ENCODE measurements at regions not wholly inside any gene's neighbourhood (a gene's known extent, or its start where the extent isn't known, plus 50 kb on each side); places are given as distances from the start of the nearest gene placed in this dataset.

GRCh38 chr11:105315287-105315686 lies 175.7 kb upstream of the CARD18 start:
- FAIRE-seq = no peak
- TF ChIP-seq TAF1 (IDR thresholded peaks at IDR 0.05; ENCODE audit: low read depth, low read length) = no peak
- TF ChIP-seq SPI1 (IDR thresholded peaks at IDR 0.05; ENCODE audit: low read depth, low read length) = no peak
- TF ChIP-seq PAX5 (IDR thresholded peaks at IDR 0.05; ENCODE audit: insufficient read depth, low read length, severe bottlenecking) = no peak
- TF ChIP-seq POU2F2 (IDR thresholded peaks at IDR 0.05; ENCODE audit: low read depth, low read length) = no peak
- TF ChIP-seq POLR2AphosphoS5 (IDR thresholded peaks at IDR 0.05; ENCODE audit: low read depth, low read length) = no peak
- no peak for TF ChIP-seq POLR2A (IDR thresholded peaks at IDR 0.05; ENCODE audit: low read depth, low read length)
- no peak for DNase-seq (ENCODE audit: insufficient read length, low spot score)

DNA sequence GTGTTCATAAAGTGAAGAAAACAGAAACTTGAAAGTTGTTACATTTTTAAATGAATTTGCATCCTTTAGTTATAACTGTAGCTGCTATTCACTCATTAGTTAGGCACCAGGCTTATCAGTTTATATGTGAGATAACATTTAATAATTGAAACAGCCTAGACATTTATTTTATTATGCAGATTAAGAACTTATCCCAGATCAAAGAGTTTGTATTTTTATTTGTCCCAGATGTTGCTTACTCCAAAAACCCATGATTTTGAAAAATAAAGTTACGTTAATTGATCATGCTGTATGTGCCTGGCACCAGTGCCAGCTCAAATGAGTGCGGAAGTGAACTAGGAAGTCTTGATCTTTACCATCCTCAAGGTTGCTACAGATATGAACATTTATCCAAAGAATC lies 172.7 kb upstream of the CARD18 start:
- FAIRE-seq = no peak

GRCh38 chr11:105298630-105299029 lies 159.1 kb upstream of the CARD18 start:
- FAIRE-seq = no peak
- no peak for TF ChIP-seq SPI1 (IDR thresholded peaks at IDR 0.05; ENCODE audit: low read depth, low read length)
- TF ChIP-seq POLR2A (IDR thresholded peaks at IDR 0.05; ENCODE audit: low read depth, low read length) = no peak
- no peak for TF ChIP-seq TAF1 (IDR thresholded peaks at IDR 0.05; ENCODE audit: low read depth, low read length)
- no peak for TF ChIP-seq POLR2AphosphoS5 (IDR thresholded peaks at IDR 0.05; ENCODE audit: low read depth, low read length)
- TF ChIP-seq POU2F2 (IDR thresholded peaks at IDR 0.05; ENCODE audit: low read depth, low read length) = no peak
- TF ChIP-seq PAX5 (IDR thresholded peaks at IDR 0.05; ENCODE audit: insufficient read depth, low read length, severe bottlenecking) = no peak
- no peak for DNase-seq (ENCODE audit: insufficient read length, low spot score)

More for the DNA sequence above, 172.7 kb upstream of the CARD18 start:
- DNase-seq (ENCODE audit: insufficient read length, low spot score) = no peak
- TF ChIP-seq TAF1 (IDR thresholded peaks at IDR 0.05; ENCODE audit: low read depth, low read length) (no peak), POU2F2 (IDR thresholded peaks at IDR 0.05; ENCODE audit: low read depth, low read length) (no peak), POLR2AphosphoS5 (IDR thresholded peaks at IDR 0.05; ENCODE audit: low read depth, low read length) (no peak), SPI1 (IDR thresholded peaks at IDR 0.05; ENCODE audit: low read depth, low read length) (no peak), POLR2A (IDR thresholded peaks at IDR 0.05; ENCODE audit: low read depth, low read length) (no peak), PAX5 (IDR thresholded peaks at IDR 0.05; ENCODE audit: insufficient read depth, low read length, severe bottlenecking) (no peak)

DNA sequence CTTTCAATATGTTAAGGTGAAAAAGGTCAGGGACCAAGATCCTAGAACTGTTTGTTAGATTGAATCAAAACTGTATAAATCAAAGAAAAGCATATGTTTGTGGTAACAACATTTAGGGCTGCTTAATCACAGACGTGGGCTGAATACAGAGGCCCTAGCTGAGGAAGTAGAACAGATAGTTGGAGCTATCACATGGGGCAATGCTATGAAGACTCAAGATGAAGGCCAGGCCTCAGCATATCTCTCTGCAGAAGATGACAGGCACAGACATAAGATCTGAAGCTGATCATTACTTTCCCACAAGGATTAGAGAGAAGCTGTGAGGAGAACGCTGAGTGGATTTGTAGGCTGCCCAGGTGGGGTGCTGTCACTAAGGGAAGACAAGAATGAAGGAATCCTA lies 158.6 kb upstream of the CARD18 start:
- DNase-seq (ENCODE audit: insufficient read length, low spot score) = no peak
- TF ChIP-seq TAF1 (IDR thresholded peaks at IDR 0.05; ENCODE audit: low read depth, low read length) (no peak), POLR2A (IDR thresholded peaks at IDR 0.05; ENCODE audit: low read depth, low read length) (no peak), SPI1 (IDR thresholded peaks at IDR 0.05; ENCODE audit: low read depth, low read length) (no peak), PAX5 (IDR thresholded peaks at IDR 0.05; ENCODE audit: insufficient read depth, low read length, severe bottlenecking) (no peak), POU2F2 (IDR thresholded peaks at IDR 0.05; ENCODE audit: low read depth, low read length) (no peak), POLR2AphosphoS5 (IDR thresholded peaks at IDR 0.05; ENCODE audit: low read depth, low read length) (no peak)
- FAIRE-seq = no peak

DNA sequence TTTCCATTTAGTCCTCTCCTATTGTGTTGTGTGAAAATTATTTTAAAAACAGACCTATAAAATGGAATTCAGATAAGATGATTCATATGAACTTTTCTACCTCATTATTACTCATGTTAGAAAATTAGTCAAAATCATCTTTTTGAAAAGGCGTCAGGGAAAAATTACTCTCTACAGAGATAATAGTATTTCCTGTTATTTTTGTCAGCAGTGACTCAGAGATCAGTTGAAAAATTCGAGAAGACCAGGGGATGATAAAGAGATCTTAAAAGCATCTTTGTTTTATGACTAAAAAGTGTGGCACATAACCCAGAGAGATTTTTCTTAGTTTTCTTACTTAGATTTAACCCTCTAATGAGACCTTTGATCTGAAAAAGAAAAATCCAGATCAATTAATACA lies 157.9 kb upstream of the CARD18 start:
- no peak for TF ChIP-seq PAX5 (IDR thresholded peaks at IDR 0.05; ENCODE audit: insufficient read depth, low read length, severe bottlenecking)
- TF ChIP-seq SPI1 (IDR thresholded peaks at IDR 0.05; ENCODE audit: low read depth, low read length) = no peak
- TF ChIP-seq TAF1 (IDR thresholded peaks at IDR 0.05; ENCODE audit: low read depth, low read length) = no peak
- TF ChIP-seq POLR2AphosphoS5 (IDR thresholded peaks at IDR 0.05; ENCODE audit: low read depth, low read length) = no peak
- TF ChIP-seq POLR2A (IDR thresholded peaks at IDR 0.05; ENCODE audit: low read depth, low read length) = no peak
- TF ChIP-seq POU2F2 (IDR thresholded peaks at IDR 0.05; ENCODE audit: low read depth, low read length) = no peak
- FAIRE-seq (no peak), DNase-seq (ENCODE audit: insufficient read length, low spot score) (no peak)

DNA sequence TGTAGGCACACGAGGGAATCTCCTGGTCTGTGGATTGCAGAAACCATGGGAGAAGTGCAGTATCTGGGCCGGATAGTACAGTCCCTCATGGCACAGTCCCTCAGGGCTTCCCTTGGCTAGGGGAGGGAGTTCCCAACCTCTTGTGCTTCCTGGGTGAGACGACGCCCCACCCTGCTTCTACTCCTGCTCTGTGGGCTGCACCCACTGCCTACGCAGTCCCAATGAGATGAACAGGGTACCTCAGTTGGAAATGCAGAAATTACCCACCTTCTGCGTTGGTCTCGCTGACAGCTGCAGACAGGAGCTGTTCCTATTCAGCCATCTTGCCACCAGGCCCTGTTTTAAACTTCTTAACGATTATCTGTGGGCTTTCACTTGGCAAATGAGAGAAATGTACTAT lies 157.2 kb upstream of the CARD18 start:
- FAIRE-seq = no peak
- TF ChIP-seq POU2F2 (IDR thresholded peaks at IDR 0.05; ENCODE audit: low read depth, low read length) = no peak
- TF ChIP-seq POLR2A (IDR thresholded peaks at IDR 0.05; ENCODE audit: low read depth, low read length) = no peak
- TF ChIP-seq PAX5 (IDR thresholded peaks at IDR 0.05; ENCODE audit: insufficient read depth, low read length, severe bottlenecking) = no peak
- TF ChIP-seq POLR2AphosphoS5 (IDR thresholded peaks at IDR 0.05; ENCODE audit: low read depth, low read length) = no peak
- TF ChIP-seq TAF1 (IDR thresholded peaks at IDR 0.05; ENCODE audit: low read depth, low read length) = no peak
- no peak for TF ChIP-seq SPI1 (IDR thresholded peaks at IDR 0.05; ENCODE audit: low read depth, low read length)
- no peak for DNase-seq (ENCODE audit: insufficient read length, low spot score)

DNA sequence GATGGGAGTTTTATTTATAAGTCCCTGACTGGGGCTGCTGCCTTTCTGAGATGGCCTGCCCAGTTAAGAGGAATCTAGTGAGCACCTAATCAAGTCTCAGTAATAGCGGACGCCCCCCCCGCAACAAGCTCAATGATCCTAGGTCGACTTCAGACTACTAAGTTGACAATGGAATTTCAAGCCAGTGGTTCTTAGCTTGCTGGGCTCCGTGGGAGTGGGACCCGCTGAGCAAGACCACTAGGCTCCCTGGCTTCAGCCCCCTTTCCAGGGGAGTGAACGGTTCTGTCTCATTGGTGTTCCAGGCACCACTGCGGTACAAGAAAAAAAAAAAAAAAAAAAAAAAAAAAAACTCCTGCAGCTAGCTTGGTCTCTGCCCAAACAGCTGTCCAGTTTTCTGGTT lies 156.8 kb upstream of the CARD18 start:
- DNase-seq (ENCODE audit: insufficient read length, low spot score) = no peak
- TF ChIP-seq SPI1 (IDR thresholded peaks at IDR 0.05; ENCODE audit: low read depth, low read length) (no peak), POU2F2 (IDR thresholded peaks at IDR 0.05; ENCODE audit: low read depth, low read length) (no peak), POLR2AphosphoS5 (IDR thresholded peaks at IDR 0.05; ENCODE audit: low read depth, low read length) (no peak), TAF1 (IDR thresholded peaks at IDR 0.05; ENCODE audit: low read depth, low read length) (no peak)
- FAIRE-seq = no peak

- no peak for DNase-seq (ENCODE audit: insufficient read length, low spot score)
- FAIRE-seq = no peak
- TF ChIP-seq POLR2AphosphoS5 (IDR thresholded peaks at IDR 0.05; ENCODE audit: low read depth, low read length) (no peak), SPI1 (IDR thresholded peaks at IDR 0.05; ENCODE audit: low read depth, low read length) (no peak), POU2F2 (IDR thresholded peaks at IDR 0.05; ENCODE audit: low read depth, low read length) (no peak), POLR2A (IDR thresholded peaks at IDR 0.05; ENCODE audit: low read depth, low read length) (no peak)
Measured at GRCh38 chr11:105282658-105283057, 143.1 kb upstream of the CARD18 start.

- TF ChIP-seq POLR2A (IDR thresholded peaks at IDR 0.05; ENCODE audit: low read depth, low read length) (no peak), SPI1 (IDR thresholded peaks at IDR 0.05; ENCODE audit: low read depth, low read length) (no peak), PAX5 (IDR thresholded peaks at IDR 0.05; ENCODE audit: insufficient read depth, low read length, severe bottlenecking) (no peak), POLR2AphosphoS5 (IDR thresholded peaks at IDR 0.05; ENCODE audit: low read depth, low read length) (no peak), TAF1 (IDR thresholded peaks at IDR 0.05; ENCODE audit: low read depth, low read length) (no peak), POU2F2 (IDR thresholded peaks at IDR 0.05; ENCODE audit: low read depth, low read length) (no peak)
Measured at GRCh38 chr11:105274631-105275030, 135.1 kb upstream of the CARD18 start.

DNA sequence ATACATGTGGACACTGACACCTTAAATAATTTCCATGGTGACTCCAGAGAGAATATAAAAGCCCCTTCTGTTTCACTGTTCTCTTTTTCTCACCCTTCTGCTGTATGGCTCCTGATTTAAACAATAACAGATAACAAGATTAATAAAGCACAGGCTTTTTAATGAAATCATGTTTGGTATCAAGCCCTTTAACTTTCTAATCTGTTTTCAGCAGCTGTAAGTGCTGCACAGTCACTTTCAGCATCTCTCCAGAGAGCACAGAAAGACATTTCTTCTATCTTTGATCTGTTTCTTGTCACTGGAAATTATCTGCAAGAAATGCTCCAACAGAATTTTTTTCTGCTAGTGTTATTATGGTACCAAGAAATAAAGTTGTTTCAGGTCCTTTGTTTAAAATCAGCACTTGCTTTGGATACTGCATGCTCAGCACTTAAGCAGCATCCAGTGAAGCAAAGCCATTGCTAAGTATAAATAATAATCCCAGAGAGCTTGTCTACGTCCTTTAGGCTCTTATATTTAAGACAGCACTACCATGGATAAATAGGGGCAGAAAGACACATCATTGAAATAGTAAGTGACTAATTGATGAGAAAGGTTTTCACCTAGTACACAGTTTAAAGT lies 134.2 kb upstream of the CARD18 start:
- DNase-seq (ENCODE audit: insufficient read length, low spot score) = no peak
- no peak for FAIRE-seq

More at GRCh38 chr11:105274631-105275030, 135.1 kb upstream of the CARD18 start:
- DNase-seq (ENCODE audit: insufficient read length, low spot score) = no peak
- no peak for FAIRE-seq

More for the DNA sequence above, 134.2 kb upstream of the CARD18 start:
- TF ChIP-seq PAX5 (IDR thresholded peaks at IDR 0.05; ENCODE audit: insufficient read depth, low read length, severe bottlenecking) (no peak), POLR2AphosphoS5 (IDR thresholded peaks at IDR 0.05; ENCODE audit: low read depth, low read length) (no peak), POLR2A (IDR thresholded peaks at IDR 0.05; ENCODE audit: low read depth, low read length) (no peak), TAF1 (IDR thresholded peaks at IDR 0.05; ENCODE audit: low read depth, low read length) (no peak), POU2F2 (IDR thresholded peaks at IDR 0.05; ENCODE audit: low read depth, low read length) (no peak), SPI1 (IDR thresholded peaks at IDR 0.05; ENCODE audit: low read depth, low read length) (no peak)
